Gastrocnemius medialis (tissue), 4 donors: ENCODE measurements at regions not wholly inside any gene's neighbourhood (a gene's known extent, or its start where the extent isn't known, plus 50 kb on each side); places are given as distances from the start of the nearest gene placed in this dataset.

ENCODE experiments used
- POLR2A ChIP-seq, 2 donors: fragments of 450-650 bp; IDR thresholded peaks; one replicate each; pipeline ENCODE4 v1.6.1; 2017; ENCODE audit warnings: antibody characterized with exemption in 2 of 2, mild to moderate bottlenecking in 2 of 2, moderate library complexity in 2 of 2
- TF ChIP-seq, protein P1 (sequence below), 5 experiments: fragments of 450-650 bp in 3 of 5; fragments of 200-600 bp in 2 of 5; sonication (generic) in 2 of 5; IDR thresholded peaks in 4 of 5; conservative IDR thresholded peaks in 1 of 5; 1 replicate in 4 of 5; 2 replicates in 1 of 5; pipeline ENCODE4 v1.5.1; 2016 to 2019; ENCODE audit warnings: antibody characterized with exemption in 5 of 5, mild to moderate bottlenecking in 3 of 5, moderate library complexity in 3 of 5

DNA sequence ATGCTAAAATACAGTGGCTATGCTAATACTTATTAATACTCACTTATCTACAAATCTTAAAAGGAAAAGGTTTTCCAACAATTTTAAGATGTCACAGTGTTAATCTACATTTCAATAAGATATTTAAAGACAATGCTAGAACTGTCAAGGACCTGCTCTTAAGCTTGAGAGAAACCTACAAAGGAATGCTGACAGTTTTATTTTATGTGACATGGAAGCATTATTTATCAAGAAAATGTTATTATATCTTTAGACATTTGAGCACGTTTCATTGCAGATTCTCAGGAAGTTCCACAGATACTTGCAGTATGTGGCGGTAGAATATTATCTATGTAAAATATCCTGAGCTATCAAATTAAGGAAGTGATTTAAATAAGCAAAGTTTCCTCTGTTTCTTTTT is 1255.7 kb upstream of the ZEB2 start:
- TF ChIP-seq, protein P1, sequence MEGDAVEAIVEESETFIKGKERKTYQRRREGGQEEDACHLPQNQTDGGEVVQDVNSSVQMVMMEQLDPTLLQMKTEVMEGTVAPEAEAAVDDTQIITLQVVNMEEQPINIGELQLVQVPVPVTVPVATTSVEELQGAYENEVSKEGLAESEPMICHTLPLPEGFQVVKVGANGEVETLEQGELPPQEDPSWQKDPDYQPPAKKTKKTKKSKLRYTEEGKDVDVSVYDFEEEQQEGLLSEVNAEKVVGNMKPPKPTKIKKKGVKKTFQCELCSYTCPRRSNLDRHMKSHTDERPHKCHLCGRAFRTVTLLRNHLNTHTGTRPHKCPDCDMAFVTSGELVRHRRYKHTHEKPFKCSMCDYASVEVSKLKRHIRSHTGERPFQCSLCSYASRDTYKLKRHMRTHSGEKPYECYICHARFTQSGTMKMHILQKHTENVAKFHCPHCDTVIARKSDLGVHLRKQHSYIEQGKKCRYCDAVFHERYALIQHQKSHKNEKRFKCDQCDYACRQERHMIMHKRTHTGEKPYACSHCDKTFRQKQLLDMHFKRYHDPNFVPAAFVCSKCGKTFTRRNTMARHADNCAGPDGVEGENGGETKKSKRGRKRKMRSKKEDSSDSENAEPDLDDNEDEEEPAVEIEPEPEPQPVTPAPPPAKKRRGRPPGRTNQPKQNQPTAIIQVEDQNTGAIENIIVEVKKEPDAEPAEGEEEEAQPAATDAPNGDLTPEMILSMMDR (IDR thresholded peaks at IDR 0.05 in 4 of 5, conservative IDR thresholded peaks at IDR 0.05 in 1 of 5): no peak
- no peak for TF ChIP-seq POLR2A (IDR thresholded peaks at IDR 0.05)
